AG04450 (cell line): ENCODE measurements at regions not wholly inside any gene's neighbourhood (a gene's known extent, or its start where the extent isn't known, plus 50 kb on each side); places are given as distances from the start of the nearest gene placed in this dataset.

Experiments
- CTCF ChIA-PET: fragments of 300-600, 350-600 bp; formaldehyde crosslinking; extraction: SDS; loops from one replicate; lab custom pipeline; 2022; ENCODE audit warnings: antibody characterized with exemption, inconsistent platforms; lab: Charles Lee
- POLR2A ChIA-PET: fragments of 350-600 bp; formaldehyde crosslinking; extraction: SDS; loops from one replicate; lab custom pipeline; 2021; ENCODE audit warnings: antibody characterized with exemption, inconsistent platforms; lab: Yijun Ruan, JAX
- DNase-seq: peaks from one replicate; pipeline ENCODE4 v3.0.0-alpha.2; 2011; ENCODE audit warnings: low read depth, low spot score
- H3K27ac ChIP-seq: one replicate; pipeline ENCODE4 v1.5.1; 2012; ENCODE audit warnings: low read depth, low read length, control low read depth
- H3K27me3 ChIP-seq: one replicate; pipeline ENCODE4 v1.6.0; 2012; ENCODE audit warnings: low read length; ENCODE audit not compliant: control insufficient read depth, insufficient read depth
- H3K4me3 ChIP-seq: 2 replicates; pipeline ENCODE4 v1.5.1; 2011; ENCODE audit warnings: mild to moderate bottlenecking, low read depth, low read length, control low read depth
- H3K9me3 ChIP-seq: 2 replicates; pipeline ENCODE4 v1.5.1; 2012; ENCODE audit warnings: low read length; ENCODE audit not compliant: control insufficient read depth, insufficient read depth
- CTCF ChIP-seq: IDR thresholded peaks from 2 replicates; pipeline ENCODE4 v1.5.1; 2011; ENCODE audit warnings: low read depth, low read length, control low read depth, inconsistent platforms

GRCh38 chr13:69373747-69374425 lies 733.7 kb upstream of the ATXN8OS start:
- TF ChIP-seq CTCF: no peak
- H3K4me3 ChIP-seq: no peak overlapping the region
- ChIA-PET CTCF (no interaction called here), POLR2A (no interaction called here)
- no peak for DNase-seq
- H3K27ac ChIP-seq: no peak overlapping the region
- no peaks in the 10 kb centered on the region for H3K27me3 ChIP-seq
- peaks cover 4% of the 10 kb centered on the region; the same call in 1 of the 2 replicates for H3K9me3 ChIP-seq

GRCh38 chr13:69363360-69363759 lies 744.3 kb upstream of the ATXN8OS start:
- no peak for DNase-seq
- TF ChIP-seq CTCF: no peak
- no peaks in the 10 kb centered on the region for H3K27me3 ChIP-seq
- no peak overlapping the region for H3K4me3 ChIP-seq
- ChIA-PET CTCF (no interaction called here), POLR2A (no interaction called here)
- H3K27ac ChIP-seq: no peak overlapping the region
- H3K9me3 ChIP-seq: no peaks in the 10 kb centered on the region

GRCh38 chr13:69331245-69331644 lies 776.4 kb upstream of the ATXN8OS start:
- DNase-seq: no peak
- Histone ChIP-seq H3K9me3 (peaks cover 6% of the 10 kb centered on the region), H3K4me3 (no peak overlapping the region), H3K27ac (no peak overlapping the region), H3K27me3 (no peaks in the 10 kb centered on the region)
- ChIA-PET POLR2A (no interaction called here), CTCF (no interaction called here)
- no peak for TF ChIP-seq CTCF

GRCh38 chr13:69324090-69324886 lies 783.3 kb upstream of the ATXN8OS start:
- Histone ChIP-seq H3K27ac (no peak overlapping the region), H3K27me3 (no peaks in the 10 kb centered on the region), H3K9me3 (peaks cover 14% of the 10 kb centered on the region), H3K4me3 (no peak overlapping the region)
- CTCF ChIA-PET: no interaction called here
- no peak for DNase-seq
- no peak for TF ChIP-seq CTCF
- POLR2A ChIA-PET: no interaction called here

GRCh38 chr13:69319656-69320055 lies 788.0 kb upstream of the ATXN8OS start:
- Histone ChIP-seq H3K27ac (no peak overlapping the region), H3K27me3 (no peaks in the 10 kb centered on the region), H3K4me3 (no peak overlapping the region), H3K9me3 (peaks cover 4% of the 10 kb centered on the region; the same call in 1 of the 2 replicates)
- CTCF ChIA-PET: no interaction called here
- DNase-seq: no peak
- TF ChIP-seq CTCF: no peak
- POLR2A ChIA-PET: no interaction called here
